DND-41 (cell line): ENCODE measurements at regions not wholly inside any gene's neighbourhood (a gene's known extent, or its start where the extent isn't known, plus 50 kb on each side); places are given as distances from the start of the nearest gene placed in this dataset.

Experiments used
- CTCF ChIP-seq: IDR thresholded peaks from 2 replicates; pipeline ENCODE4 v1.5.1; 2012; ENCODE audit warnings: borderline replicate concordance, low read length, moderate library complexity, mild to moderate bottlenecking; ENCODE audit not compliant: poor library complexity, severe bottlenecking; ENCODE audit errors: extremely low read depth
- EZH2 ChIP-seq: IDR thresholded peaks from 3 replicates; pipeline ENCODE4 v1.6.1; 2012; ENCODE audit warnings: borderline replicate concordance, low read depth, mild to moderate bottlenecking, moderate library complexity, low read length, inconsistent platforms; ENCODE audit not compliant: severe bottlenecking

- TF ChIP-seq CTCF (no peak), EZH2 (no peak)
Observed at GRCh38 chr10:78574547-78574946, 494.2 kb upstream of the ZMIZ1 start.
